ENCODE measurements at regions not wholly inside any gene's neighbourhood (a gene's known extent, or its start where the extent isn't known, plus 50 kb on each side); places are given as distances from the start of the nearest gene placed in this dataset.
"Not testable (repeated sequence)": the region's sequence is repeated elsewhere in the genome, so short reads cannot be mapped to it uniquely, and the experiment has no call there.

DNA sequence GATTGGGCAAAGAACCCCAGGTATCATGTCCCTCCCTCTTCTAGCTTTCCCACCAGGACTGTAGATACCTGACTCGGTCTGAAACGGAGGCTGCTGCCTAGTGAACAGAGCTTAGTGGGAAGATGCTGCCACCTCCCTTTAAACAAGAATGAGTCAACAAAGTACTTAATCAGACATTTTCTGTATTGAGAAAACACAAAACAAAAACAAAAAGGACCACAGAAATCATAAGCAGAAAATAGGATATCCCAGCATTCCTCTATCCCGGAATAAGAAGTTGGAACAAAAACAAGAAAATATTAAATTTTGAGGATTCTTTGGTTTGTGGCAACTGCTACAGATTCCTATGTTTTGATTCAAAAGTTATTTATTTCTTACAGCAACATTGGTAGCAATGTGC is 51.7 kb upstream of the COL8A1 start:
- no peak for DNase-seq (ENCODE audit: low read depth, low spot score)

DNA sequence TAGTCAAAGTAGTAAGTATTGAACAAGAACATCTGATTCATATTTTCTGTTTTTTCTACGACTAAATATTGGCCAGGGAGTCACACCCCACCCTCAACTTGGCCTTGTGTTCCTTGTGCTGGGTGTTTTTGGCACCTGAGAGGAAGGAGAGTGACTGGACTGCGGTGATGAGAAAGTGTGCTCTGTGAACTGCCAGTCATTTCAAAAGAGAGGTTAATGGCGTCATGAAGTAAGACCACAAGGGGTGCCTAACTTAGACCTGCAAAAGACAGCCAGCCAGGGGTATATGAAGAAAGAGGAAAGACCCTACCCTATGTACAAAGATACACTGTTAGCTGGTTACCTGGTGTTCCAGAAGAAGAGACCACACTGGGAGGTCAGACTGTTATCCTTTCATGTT is 58.4 kb upstream of the COL8A1 start:
- no peak for DNase-seq (ENCODE audit: low read depth, low spot score)

DNA sequence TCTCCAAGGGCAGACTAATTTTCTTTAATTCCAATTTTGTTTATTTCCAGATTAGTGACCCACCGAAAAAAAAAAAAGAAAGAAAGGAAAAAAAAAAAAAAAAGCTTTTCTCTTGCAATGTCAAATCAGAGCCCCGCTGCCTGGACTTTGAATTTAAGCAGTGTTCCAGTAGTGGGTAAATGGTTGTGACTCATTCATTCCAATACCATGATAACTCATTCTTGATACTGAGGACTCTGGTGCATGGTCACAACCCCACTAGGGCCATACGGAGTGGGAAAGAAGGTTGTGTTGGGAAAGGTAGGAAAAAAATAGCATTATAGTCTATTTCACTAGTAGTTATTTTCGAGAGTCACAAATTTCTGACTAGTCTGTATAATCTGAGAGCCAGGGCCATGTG is 59.1 kb upstream of the COL8A1 start:
- DNase-seq (ENCODE audit: low read depth, low spot score), result no peak

DNA sequence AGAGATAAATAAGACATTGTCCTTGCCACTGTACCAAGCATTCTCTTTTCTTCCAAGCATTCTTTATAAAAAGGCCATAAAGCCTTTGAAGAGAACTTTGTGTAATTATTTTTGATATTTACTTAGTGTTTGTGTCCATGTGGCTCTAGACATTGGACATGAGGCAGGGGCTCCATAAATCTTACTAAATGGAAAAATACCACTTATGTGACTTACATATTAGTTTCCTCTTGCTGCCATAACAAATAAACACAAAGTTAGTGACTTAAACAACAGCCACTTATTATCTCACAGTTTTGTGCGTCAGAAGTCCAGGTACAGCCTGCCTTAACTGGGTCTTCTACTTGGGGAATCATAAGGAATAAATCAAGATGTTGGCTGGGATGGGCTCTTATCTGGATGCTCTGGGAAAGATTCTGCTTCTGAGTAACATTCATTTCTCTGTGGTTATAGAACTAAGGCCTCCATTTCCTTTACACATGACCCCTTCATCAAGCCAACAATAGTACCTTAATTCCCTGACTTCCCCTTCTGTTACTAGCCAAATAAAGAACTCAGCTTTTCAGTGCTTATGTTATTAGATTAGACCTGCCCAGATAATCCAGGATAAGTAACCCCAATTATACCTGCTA is 59.9 kb upstream of the COL8A1 start:
- DNase-seq (ENCODE audit: low read depth, low spot score), result no peak

DNA sequence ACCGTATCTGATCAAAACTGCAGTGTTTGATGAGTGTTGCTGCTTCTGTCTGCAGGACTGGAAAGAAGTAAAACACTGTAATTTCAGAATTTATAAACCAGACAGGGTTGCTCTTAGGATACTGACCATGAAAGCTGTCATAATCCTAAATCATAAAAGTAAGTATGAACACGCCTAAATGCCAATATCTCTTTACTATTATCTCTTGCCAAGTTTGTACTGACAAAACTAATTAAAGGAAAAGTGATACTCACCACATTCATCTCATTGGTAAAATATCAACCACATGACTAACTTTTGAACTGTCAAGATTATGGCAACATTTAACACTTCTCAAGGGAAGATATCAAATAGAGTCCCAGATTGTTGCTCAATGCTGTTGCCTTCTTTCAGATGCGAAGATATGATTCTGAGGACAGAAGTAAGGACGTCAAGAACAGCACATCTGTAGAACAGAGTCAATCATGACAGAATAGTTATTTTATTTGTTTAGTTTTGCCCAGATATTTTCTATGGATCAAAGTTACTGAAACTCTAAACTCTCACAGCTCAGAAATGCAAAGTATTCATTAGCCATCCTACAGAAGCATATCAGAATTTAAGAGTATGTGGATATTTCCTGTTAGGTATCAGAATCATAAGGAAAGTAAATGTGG is 61.4 kb upstream of the COL8A1 start:
- DNase-seq (ENCODE audit: low read depth, low spot score), result no peak

DNA sequence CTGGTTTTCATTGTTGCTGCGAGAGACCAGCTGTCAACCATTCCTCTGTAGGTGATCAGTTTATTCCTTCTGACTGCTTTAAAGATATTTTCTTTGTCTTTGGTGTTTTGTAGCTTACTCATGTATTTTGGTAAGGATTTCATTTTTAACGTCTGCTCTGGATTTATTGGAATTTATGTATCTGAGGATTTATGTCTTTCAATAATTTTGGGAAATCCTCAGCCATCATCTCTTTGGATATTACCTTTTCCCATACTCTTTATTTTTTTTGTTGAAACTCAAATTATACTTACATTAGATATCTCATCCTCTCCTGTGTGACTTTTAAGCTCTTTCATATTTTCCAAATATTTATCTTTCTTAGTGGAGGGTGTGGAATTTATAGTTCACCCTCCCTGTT is 62.7 kb upstream of the COL8A1 start:
- DNase-seq (ENCODE audit: low read depth, low spot score), result no peak

DNA sequence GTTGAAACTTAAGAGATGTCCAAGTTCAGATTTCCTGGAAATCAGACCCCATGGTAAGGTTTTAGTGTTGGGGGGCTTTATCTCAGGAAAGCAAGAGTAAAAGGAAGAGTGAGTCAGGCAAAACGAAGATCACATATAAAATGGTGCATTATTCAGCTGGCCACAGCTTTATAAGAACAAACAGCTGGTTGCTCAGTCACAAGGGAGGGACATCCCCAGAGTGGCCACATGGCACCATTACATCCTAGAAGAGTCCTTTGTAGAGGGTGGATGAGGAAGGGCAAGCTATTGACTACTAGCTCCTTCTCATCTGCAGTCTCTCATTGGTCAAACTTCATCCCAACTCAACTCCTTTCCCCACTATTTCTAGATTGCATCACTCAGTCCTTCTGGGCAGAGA is 68.3 kb upstream of the COL8A1 start:
- no peak for DNase-seq (ENCODE audit: low read depth, low spot score)

DNA sequence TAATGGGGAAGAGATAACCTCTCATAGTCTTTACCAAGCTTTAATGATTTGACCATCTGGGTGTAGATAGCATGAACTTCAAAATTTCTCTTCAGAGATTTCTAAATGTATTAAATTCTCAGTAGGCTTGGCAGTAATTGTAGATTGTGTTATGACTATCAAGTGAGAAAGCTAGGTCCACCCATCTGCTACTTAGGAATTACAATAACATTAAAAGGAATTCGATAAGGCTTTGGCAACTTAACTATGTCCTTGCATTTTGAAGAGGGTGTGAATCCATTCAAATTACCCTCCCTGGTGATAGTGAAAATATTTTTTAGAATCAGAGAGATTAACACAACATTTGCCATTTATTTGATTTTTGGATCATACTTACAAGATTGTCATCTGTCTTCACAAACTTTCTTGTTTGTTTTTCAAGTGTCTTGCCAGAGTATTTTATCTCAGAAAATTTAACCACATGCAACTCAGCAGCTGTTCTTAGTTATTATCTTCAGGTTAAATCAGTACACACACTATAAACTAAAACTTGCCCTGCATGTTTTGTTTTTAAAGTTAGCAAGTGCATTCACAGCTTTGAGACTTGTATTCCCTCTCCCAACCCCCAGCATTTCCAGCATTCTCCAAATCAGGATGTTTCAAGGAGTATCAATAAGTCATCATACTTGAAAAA is 69.6 kb upstream of the COL8A1 start:
- no peak for DNase-seq (ENCODE audit: low read depth, low spot score)

DNA sequence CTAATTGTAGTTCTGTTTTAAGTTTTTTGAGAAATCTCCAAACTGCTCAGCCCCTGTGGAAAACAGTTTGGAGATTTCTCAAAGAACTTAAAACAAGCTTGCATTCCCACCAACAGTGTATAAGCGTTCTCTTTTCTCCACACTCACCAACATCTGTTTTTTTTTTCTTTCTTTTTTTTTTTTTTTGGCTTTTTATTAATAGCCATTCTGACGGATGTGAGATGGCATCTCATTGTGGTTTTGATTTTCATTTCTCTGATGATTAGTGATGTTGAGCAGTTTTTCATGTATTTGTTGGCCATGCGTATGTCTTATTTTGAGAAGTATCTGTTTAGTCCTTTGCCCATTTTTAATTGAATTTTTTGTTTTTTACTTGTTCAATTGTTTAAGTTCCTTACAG is 73.1 kb upstream of the COL8A1 start:
- DNase-seq (ENCODE audit: low read depth, low spot score), result no peak

DNA sequence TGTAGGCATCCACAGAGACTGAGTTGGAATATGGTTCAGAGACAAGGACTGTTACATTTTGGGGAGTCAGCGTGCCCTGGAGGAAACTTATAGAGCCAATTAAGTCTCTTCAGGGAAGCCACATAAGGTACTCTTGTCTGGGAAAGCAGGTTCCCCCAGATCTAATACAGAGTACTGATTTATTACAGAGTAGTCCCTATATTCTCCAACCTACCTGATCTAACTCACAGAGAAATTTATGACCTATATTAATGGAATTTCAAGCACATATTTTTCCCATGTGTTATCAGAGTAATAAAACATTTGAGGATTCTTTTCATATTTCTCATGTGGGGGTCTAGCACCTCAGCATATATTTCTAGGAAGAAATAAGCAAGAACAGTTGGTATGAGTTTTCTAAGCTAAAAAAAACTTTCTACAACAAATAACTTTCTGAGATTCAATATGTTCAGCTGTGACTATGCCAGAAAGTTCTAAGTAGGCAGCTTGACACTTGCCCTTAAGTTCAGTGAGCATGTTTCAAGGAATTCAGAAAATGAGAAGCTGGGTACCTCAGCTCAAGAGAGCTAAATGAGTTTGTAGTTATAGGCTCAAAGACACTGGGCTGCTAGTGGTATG is 75.3 kb upstream of the COL8A1 start:
- DNase-seq (ENCODE audit: low read depth, low spot score), result no peak

DNA sequence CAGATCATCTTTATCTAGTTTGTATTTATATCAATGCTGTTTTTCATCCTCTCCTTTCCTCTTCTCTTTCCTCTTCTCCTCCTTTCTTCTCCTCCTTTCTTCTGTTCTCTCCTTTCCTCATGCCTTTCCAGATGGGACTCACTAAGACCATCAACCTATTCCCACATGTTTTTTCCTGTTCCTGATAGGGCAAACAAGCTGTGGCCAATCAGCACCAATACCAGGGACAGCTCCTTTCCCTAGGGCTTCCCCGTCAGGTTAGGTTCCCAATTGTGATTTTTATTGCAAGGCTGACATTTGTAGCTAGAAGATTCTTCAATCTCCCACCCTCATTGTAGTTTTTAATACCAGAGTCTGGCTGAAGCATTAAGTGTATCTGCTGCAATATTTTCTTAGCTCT is 76.3 kb upstream of the COL8A1 start:
- DNase-seq (ENCODE audit: low read depth, low spot score), result peak; percentile 14

DNA sequence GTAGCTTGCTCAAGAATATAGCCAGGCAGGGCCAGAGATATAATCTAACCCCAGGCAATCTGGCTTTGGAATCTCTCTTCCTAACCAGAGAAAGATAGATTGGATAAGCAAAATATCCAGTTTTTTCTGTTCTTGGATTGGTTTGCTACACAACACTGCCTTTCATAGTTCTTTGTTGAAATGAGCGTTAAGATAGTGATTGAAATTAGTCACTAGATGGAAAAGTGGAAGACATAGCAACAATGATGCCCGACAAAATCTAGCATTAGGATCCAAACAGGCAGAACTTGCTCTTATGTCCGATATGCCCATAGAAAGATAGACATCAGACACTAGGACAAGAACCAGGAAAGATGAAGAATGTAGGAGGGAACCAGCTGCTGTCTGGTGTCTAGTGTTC is 77.3 kb upstream of the COL8A1 start:
- no peak for DNase-seq (ENCODE audit: low read depth, low spot score)

DNA sequence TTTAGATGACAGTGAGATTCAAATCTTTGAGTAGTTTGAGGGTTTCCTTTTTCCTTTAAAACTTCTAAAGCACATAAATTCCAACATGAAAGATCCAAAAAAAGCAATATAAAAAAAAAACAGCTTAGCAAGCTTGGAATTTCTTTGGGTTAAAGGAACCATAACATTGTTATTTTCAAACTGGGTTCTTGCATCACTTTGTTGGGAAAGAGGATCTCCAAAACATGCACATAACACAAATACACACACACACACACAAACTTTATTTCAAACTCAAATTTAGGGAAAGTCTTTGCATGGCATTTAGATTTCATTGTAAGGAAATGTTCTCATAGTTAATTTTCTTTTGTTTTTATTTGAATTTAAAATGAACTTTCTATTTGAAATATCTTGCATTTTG is 79.2 kb upstream of the COL8A1 start:
- no peak for DNase-seq (ENCODE audit: low read depth, low spot score)

DNA sequence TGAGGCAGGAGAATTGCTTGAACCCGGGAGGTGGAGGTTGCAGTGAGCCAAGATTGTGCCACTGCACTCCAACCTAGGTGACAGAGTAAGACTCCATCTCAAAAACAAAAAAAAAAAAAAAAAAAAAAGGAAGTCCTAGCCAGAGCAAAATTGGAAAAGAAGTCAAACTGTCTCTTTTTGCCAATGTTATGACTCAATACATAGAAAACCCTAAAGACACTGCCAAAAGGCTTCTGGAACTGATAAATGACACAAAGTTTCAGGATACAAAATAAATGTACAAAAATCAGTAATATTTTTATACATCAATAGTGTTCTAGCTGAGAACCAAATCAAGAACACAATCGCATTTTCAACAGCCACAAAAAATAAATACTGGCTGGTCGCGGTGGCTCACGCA is 82.5 kb upstream of the COL8A1 start:
- not testable (repeated sequence) for DNase-seq (ENCODE audit: low read depth, low spot score)

DNA sequence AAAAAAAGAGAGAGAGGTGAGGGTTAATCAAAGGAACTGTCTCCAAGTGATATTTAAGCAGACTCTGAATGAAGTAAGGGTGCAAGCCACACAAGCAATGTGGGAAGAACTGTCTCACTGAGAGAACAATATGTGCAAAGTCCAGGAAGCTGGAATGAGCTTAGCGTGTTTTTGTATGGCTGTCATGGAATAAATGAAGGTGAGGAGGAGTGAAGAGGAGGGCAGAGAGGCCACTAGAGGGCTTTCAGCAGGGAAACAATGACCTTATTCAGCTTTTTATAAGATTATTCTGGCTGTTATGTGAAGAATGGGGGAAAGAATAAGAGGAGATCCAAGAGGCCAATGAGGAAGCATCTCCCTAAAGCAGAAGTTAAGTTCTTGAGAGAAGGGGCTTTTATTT is 86.9 kb upstream of the COL8A1 start:
- DNase-seq (ENCODE audit: low read depth, low spot score), result no peak

DNA sequence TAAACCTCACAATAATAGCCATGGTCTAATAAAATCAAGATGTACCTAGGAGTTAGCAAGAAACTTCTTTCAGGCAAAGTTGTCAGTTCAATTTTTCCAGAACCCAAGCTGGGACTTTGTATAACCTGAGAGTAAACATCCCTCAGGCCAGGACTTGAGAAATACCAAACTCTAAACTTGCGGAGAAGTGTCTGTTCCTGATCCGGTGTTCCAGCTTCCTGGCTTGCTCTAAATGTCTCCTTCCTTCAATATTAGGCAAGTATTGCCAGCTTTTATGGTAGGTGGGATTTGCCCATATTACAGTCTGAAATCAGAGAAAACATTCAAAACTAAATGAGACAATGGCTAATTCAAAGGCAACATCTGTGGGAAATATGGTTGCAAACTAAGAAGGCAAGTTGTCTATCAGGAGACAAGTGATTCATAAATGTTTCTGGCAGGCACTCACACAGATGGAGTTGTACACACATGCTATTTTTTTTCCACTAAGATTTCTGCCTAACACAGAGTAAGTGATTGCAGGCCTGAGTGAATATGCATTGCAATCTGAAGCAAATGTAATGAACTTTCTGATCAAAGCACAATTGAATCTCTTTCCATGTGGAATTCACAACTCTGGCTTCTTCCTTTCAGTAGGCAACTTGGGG is 88.3 kb upstream of the COL8A1 start:
- DNase-seq (ENCODE audit: low read depth, low spot score), result no peak

DNA sequence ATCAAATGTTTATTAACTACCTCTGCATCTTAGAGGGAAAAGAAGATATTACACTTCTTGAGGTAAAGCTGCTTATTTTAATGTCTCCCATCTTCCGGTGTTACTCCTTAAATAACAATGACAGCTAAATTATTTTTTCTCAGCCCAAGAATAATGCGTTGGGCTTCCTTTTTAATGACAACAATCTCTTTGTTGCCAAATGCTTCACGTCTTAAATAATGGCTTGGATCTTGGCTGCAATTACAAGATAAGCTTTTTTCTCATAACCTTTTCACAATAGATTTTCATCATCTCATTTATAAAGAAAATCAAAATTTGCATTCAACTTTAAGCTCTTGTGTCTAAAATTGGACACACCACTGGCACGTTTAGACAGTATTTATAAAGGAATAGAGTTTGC is 89.2 kb upstream of the COL8A1 start:
- no peak for DNase-seq (ENCODE audit: low read depth, low spot score)

DNA sequence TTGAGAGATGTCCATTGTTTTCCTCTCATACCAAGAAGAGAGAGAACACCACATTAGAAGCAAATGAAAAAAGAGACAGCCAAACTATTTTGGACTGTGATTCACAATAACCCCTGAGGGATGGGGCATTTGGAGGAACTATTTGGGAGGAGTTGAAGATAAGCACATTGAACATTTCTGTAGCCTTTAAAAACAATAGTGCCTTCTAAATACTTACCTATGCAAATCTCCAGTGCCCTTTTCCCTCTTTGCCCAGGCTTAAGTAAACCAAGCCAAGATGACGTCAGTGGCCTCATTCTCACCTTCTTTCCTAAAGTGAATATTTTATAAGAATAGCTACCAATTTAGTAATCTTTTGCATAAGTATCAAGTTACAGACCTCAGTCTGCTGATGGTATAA is 89.7 kb upstream of the COL8A1 start:
- no peak for DNase-seq (ENCODE audit: low read depth, low spot score)

DNA sequence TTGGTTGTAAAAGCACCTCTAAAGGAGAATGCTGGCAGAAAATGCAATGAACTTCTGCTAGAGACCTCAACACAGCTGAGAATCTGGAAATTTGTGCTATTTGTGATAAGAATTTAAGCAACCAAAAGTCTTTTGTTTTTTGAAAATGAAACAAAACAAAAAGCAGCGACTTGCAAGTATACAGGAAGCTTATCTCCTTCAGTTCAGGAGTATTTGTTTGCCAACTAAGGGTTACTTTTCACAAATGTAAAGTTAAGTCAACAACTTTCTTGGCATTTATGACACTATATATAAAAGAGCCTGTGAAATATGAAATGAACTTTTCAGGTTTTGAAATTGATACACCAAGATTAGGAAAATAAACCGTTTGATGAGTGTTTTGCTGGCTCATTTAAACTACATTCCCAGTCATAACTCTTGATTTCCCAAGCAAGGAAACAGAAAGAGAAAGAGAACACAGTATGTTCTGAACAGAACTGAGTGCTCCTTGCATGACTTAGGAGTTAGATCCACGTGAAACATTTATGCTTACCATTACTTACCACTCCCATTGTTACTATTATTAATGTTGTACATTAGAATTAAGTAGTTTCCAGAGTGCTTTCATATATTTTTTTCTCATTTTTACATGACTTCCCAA is 92.3 kb upstream of the COL8A1 start:
- no peak for DNase-seq (ENCODE audit: low read depth, low spot score)

DNA sequence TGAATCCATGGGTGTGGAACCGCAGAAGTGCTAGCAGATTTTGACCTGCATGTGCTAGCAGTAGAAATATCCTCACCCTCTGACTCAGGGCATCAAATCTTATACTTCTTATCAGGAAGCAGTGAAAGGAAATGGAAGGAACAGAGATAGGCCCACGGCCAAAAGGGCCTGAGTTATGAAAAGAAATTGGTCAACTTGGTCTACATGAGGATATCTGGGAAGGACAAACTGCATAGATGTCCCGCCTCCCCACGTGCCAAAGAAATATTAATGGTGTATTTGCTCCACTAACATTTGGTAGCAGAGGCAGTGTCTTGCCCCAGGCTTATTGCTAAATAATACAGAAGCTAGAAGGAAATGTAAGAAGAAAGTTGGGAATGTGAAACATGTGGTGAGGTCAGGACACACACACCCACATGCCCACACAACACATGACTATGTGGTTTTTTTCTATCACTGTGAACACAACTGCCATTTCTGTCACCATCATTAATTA is 93.6 kb upstream of the COL8A1 start:
- no peak for DNase-seq (ENCODE audit: low read depth, low spot score)

DNA sequence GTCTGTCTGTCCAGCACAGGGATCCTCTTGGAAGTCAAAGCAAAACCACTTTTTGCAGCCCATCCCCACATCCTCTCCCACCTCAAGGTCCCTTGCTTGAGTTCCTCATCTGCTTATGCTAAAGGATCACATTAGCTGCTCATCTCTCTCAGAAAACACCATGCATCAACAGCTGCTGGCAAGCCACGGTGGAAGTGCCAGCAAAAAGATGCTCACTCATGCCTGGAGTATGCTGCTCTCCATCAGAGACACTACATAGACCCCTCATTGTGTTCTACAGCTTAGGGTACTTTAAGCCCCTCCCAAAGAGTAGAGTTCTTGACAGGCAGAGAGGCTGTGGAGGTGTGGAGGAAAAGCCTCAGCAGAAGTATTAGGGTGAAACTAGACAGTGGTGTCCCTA is 94.6 kb upstream of the COL8A1 start:
- DNase-seq (ENCODE audit: low read depth, low spot score), result no peak

Measured in ELF-1 (cell line).